NCI-H2227 treated with DMSO at 0.1 percent for 48 hours (cell line): ENCODE measurements at regions not wholly inside any gene's neighbourhood (a gene's known extent, or its start where the extent isn't known, plus 50 kb on each side); places are given as distances from the start of the nearest gene placed in this dataset.

Experiments
- DNase-seq: peaks from one replicate; lab custom pipeline; 2025; lab: John Stamatoyannopoulos, UW

DNA sequence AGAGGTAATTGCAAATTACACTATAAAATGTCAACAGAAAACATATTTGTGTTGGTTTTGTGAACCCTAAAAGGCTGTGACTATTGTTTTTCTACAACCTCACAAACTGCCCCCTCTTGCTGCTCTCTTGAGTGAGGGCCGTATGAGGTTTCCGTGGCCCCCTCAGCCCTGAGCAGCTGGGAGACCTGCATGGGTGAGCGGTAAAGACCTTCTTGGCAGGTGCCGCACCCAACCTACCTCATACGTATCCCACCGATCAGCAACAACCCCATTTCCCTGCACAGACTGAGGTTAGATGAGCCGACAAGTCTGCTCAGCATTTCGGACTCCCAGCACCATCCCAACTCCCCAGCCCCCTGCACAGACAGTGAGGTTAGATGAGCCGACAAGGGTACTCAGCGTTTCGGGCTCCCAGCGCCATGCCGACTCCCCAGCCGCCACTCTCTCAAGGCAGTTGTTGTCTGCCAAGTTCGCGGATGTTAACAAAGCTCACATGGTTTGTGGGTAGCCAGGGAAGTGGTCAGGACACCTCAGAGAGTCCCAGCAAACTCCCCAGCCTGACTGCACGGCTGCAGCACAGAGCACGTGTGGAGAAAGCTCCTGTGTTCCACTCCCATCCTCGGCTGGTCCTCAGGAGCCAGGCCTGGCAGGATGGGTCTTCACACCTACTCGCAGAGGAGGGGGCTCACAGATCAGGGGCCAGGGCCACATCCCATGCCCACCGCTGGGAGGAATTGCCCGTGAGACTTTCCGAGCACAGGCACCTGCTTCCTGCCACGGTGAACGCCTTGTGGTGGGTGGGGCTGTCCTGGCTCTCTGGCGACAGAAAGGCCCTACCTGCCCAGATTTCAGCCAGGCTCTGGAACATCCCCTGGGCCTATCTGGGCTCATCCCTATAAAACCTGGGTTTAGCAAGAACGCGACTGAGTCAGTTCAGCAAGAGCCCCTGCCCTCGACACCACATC, 502.9 kb downstream of the BRD1 start:
- no peak for DNase-seq

DNA sequence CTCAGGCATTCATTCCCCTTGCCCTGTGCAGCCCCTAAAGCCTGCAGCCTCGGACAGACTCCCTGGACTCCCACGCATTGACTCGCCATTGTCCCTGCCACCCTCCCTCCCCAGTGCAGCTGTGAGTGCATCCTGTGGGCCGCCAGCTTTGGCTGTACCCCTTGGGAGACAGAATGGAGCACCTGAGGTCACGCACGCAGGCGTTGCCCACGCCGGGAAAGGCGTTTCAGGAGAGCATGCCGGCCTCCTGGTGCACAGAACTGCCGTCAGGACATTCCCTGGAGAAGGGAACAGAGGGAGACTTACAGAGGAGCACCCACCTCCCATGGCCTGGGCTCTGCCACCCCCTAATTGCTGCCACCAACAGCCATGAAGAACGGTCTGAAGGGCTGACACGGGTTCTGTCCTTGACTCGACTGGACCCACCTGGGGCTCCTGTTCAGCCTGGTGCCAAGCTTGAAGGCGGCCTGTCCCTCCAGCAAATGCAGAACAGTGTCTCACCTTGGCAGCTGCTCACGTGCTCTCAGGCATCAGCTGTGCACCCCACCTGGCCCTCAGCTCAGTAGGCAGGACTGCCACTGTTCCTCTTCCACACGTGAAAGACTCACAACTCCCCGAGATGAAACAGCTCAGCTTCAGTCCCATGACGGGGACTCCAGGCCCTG, 503.8 kb downstream of the BRD1 start:
- no peak for DNase-seq

DNA sequence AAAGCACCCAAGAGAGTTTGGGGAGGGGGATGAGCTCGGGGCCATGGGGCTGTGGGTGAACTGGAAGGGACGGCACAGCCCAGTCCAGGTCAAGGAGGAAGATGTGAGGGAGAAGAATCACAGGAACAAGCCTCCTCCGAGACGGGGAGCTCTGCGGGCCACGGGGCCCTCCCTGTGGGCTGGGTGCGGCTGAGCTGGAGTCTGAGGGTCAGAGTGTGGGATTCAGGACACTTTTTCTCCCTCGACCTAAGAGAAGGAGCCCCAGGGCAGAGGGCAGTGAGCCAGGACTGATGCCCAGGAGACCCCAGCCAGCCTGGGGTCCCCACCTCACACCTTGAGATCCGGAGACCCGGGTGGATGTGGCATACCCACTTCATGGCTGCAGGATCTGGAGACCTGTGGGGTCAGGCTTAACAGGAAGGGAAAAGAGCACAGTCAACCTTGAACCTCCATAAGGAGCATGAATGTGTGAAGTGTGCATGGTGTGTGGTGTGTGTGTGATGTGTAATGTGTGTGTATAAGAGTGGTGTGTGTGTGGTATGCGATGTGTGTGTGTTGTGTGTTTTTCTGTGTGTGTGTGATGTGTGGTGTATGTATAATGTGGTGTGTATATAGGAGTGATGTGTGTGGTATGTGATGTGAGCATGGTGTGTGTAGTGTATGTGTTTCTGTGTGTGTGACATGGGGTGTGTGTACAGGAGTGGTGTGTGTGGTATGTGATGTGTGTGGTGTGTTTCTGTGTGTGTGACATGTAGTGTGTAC, 504.6 kb downstream of the BRD1 start:
- DNase-seq, result no peak

DNA sequence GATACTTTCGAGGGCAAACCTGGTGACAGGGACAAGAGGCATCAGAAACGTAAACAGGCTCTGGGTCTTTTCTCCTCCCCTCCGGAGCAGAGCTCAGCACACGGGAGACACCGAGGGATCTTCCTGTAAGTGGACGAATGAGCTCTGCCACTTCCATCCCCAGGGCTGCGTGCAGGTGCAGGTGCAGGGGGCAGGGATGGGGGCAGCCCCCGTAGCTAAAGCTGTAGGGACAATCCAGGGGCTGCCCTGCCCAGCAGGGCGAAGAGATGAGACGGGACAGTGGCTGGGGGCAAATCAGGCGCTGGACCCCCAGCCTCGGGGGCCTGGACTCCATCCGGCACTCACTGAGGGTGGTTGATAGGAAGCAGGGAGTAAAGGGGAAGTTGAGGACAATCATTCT, 505.4 kb downstream of the BRD1 start:
- no peak for DNase-seq

DNA sequence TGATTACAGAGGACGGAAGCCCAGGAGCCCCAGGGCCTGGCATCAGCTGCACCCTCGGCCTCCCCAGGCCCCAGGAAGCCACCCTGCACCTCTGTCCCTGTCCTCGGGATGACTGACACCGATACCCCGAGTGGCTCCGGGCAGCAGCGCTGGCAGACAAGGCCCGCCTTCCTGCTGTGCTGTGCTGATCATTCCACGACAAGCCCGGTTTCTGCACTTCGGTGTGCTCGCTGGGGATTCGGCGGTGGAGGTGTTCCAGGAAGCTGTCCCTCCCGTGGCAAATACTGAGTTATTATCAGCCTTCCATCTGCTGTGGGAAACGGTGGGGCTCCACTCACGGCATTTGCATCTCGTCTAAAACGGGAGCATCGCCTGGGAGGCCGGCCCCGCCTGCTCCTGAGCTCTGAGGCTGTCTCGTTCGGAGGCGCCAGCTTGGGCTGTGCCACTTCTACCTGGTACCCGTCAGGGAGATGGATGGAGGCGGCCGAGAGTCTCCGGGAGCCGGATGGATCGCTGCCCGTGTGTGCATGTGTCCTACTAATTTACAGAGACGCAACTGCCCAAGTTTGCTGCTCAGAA, 506.1 kb downstream of the BRD1 start:
- no peak for DNase-seq

DNA sequence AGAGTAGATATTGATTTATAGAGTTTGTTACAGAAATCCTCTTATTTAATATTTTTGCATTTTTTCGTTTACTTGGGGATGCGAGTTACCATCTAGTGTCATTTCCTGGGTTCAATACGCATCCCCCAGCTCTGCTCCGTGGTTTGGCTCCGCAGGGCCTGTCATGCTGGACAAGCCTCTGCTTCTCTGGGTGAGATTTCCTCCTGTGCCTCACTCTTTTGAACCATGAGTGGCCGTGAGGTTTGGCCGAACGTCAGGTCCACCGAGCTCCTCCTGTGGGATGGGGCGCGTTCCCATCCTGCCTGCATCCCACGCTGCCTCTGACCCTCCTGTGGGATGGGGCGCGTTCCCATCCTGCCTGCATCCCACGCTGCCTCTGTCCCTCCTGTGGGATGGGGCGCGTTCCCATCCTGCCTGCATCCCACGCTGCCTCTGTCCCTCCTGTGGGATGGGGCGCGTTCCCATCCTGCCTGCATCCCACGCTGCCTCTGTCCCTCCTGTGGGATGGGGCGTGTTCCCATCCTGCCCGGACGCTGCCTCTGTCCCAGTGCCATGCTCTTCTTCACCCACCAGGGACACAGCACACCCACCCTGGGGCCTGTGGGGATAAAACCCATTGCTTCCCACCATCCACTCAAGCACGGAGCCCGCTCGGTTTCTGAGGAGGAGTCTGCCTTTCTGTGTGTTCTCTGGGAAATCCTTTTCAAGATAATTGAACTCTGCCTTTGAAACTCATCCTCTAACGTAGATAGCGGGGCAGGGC, 506.8 kb downstream of the BRD1 start:
- no peak for DNase-seq

DNA sequence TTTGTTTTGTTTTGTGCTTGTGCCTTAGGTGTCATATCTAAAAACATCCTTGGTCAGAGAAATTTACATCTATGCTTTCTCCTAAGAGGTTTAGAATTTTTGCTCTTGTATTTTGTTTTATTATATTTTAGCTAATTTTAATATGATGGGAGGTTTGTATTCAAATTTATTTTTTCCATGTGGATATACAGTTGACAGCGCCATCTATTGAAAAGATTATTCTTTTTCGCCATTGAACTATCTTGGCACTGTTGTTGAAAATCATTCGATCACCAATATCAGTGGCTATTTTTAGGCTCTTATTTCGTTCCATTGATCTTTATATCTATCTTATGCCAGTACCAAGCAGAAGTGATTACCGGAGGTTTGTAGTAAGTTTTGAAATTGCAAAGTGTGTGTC, 510.3 kb downstream of the BRD1 start:
- DNase-seq, result no peak

DNA sequence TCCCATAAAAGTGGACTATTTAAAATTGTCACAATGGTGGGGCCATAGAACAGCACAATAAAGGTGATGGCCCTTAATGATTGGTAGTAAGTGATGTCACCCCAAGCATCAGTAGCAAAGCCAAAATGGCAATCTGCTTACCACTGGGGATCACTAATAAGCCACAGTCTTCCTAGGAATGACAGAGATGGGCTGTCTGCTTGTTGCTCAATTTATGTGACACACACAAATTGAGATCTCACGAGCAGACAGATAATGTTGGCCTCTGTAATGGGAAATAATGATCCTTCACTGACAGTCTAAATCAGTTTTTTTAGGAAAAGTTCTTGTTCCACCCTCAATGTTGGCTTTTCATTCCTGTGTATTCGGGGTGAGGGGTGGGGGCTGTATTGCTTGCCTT, 515.1 kb downstream of the BRD1 start:
- DNase-seq, result no peak

DNA sequence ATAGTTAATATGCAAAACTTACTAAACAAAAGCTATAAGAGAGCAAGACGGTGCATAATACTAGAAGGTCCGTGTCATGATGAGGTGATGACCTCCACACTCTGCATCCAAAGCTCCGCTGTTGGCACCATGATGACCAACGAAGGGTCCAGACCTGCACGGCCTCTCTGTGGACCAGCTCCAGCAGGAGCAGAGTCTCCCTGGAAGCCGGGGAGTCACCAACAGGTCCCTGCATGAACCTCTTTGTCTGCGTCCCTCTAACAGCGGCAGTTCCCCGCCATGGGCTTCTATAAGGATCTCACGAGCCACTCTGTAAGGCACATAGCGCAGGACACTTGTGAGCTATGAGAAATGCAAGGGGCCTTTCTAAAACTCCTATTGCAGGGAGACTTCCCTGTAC, 517.3 kb downstream of the BRD1 start:
- no peak for DNase-seq

DNA sequence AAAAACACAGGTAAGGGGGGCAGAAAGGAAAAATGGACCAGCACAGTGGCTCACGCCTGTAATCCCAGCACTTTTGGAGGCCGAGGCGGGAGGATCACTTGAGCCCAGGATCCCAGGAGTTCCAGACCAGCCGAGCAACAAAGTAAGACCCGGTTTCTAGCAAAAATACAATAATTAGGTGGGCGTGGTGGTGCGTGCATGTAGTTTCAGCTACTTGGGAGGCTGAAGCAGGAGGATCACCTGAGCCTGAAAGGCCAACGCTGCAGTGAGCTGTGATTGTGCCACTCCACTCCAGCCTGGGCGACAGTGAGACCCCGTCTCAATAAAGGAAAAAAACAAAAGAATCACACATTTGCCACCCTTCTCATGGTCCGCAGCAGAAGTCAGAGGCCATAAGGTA, 519.4 kb downstream of the BRD1 start:
- DNase-seq, result no peak

DNA sequence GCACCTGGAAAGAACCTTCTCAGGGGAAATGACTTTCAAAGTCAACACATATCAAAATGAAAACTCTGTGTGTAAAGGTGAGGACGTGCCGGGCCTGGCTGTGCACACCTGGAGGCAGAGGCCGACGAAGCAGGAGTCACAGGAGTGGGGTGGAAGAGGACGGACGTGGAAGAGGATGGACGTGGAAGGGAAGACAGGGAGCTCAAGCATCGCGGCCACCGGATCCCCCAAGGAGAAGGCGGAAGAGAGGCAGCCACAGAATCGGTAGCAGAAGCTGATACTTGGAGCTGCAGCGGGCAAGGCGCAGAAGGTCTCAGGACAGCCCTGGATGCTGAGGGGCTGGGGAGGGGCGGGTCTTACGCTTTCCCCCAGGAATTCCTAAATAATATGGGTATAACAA, 519.8 kb downstream of the BRD1 start:
- DNase-seq, result no peak

DNA sequence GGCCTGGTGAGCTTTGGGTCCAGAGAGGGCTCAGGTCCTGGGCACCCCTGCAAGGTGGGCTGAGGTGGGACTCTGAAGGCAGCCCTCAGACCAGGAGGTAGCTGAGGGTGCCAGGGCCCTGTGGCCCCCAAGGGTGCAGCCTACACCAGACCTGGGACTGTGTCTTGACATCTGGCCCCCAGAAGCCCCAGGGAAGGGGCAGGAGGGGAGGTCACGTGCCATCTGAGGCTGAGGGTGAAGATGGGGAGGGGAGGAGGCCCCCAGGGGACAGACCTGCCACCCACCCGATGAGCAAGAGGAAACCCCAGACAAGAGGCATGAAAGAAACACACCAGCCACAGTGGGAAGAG, 520.2 kb downstream of the BRD1 start:
- no peak for DNase-seq

DNA sequence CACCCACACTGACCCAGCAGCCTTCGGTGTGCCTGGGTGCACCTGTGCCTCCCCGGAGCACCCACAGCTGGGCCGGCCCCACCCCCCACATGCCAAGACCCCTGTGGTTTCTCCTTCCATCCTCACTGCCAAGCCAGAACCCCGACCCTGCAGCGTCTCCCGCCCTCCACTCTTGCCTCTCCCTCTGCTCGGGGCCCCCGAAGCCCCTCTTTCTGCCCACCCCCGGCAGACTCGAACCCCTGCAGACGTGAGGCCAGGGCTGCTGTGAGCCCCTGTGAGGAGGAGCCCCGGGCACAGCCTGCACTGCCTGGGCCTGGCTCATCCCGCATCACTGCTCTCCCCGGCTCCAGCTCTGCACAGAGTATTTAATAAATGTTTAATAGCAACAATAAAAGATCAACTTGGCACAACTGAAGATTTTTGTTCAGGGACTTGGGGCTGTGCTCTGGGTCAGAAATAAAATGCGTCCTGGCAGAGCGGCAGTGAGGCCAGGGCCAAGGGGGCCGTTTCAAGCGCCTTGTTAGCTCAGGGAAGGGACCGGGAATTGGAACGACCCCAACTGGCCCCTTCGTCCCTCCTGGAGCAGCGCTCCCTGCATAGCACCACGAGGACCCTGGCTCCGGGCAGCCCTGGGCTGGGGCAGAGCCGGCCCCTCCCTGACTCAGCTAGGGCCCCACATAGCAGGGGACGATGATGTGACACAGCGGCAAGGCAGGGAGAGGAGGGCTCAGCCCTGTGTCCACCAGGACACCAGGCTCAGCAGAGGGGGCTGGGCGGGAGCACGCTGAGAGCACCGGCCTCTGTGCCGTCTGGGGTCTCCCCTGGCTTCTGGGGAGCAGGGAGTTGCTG, 520.8 kb downstream of the BRD1 start:
- no peak for DNase-seq

DNA sequence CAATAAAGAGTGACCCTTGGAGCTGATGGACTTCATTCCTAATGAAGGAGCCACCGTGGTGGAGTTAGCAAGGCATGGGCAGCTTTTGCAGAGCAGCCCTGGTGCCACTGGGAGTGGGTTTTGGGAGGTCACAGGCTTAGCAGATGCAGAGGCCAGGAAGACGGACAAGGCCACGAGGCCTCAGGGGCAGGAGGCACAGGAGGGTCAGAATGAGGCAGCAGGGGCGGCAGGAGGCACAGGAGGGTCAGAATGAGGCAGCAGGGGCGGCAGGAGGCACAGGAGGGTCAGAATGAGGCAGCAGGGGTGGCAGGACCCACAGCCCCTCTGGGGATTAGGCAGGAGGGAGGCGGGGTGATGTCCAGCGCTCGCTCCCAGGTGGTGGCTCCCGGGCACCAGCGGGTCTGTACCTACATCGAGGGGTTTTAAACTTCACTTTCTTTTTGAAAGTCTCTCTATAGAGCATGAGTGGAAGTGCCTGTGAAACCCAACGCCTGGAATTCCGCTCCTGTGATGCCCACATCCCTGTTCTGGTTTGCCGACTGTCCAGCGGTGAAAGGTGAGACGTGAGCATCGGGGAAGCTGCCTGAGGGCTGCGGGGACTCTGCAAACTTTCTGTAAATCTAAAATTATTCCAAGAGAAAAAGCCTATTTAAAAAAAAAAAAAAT, 521.6 kb downstream of the BRD1 start:
- DNase-seq, result no peak

DNA sequence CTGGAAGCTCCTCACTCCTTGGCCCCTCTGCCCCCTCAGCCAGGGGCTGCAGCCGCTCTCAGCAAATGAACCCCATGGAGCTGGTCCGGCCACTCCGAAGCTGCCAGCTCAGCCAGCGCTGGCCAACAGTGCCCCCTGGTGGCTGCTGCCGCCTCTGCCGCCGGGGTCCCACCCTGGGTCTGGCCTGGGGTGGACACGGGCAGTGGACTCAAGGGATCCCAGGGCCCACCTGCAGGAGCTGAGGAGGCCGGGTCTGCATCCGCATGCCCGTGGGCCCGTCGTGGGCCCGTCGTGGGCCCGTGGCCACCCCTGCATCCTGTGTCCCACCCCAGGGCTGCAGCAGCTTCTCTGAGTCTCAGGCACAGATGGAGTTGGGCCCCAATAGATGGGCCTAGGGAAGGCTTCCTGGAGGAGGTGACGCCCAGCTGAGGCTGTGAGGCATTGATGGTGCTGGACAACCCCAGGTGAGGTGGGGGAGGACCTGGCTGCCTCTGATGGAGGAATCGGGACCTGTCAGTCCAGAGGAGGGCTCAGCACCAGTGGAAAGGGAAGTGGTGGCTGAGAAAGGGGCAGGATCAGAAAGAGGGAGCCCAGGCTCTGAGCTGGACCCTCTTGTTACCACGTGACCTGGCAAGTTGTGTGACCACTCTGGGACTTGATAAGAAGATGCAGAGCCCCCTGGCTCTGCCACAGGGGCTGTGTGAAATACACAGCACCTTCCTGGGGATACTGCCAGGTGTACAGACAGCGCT, 522.3 kb downstream of the BRD1 start:
- no peak for DNase-seq

DNA sequence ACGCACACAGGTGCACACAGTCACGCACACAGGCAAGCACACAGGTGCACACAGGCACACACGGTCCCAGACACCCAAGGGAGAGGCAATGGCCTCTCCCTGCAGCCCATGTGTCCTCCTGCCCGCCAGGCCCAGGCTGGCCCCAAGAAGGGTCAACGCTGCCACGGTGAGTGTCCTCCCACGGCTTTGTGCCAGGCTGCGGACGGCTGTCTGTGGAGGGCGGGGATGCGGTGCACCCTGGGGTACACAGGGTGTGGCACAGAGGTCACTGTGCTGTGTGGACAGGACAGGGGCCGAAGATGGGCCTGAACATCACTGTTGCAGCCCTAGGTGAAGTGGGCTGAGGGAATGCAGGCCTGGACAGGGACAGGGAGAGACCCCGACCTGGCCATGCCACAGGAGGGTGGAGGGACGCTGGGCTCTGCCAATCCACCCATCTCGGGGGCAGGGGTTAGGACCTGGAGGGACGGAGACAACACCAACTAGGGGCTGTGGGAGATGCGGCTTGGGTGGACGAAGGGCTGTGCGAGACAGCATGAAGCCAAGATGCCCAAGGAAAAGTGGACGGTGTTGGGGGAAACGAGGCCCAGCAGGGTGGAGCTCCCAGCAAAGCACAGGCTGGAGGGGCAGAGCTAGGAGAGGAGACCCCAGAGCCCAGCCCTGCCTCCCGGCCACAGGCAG, 523.8 kb downstream of the BRD1 start:
- no peak for DNase-seq

DNA sequence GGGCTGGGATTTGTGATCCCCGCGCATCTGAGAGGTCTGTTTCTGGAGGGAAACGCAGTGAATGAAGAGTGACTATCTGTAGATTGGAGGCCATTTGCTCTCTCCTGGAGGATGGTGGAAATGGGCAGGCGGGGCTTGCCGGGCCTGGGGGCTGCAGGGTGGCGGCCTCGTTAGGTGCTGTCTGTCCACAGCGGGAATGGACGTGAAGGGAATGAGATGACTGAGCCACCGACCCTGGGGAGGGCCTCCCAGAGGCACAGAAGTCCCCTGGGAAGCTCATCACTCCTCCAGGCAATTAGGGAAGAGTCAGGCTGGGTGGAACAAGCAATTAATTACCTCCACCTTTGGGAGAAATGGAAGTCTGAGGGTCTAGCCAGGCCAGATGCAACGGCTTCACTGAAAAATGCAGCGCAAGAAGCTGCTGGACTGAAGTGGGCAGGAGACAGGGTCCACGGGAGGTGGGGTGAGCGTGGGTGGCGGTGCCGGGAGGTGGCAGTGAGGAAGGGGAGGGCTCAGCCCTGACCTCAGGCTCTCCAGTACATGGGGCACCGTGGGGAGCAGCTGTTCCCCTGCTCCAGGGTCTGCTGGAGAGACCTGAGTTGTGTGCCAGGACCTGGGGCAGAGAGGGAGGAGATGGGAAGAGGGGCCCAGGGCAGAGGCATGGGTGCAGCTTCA, 524.5 kb downstream of the BRD1 start:
- no peak for DNase-seq

DNA sequence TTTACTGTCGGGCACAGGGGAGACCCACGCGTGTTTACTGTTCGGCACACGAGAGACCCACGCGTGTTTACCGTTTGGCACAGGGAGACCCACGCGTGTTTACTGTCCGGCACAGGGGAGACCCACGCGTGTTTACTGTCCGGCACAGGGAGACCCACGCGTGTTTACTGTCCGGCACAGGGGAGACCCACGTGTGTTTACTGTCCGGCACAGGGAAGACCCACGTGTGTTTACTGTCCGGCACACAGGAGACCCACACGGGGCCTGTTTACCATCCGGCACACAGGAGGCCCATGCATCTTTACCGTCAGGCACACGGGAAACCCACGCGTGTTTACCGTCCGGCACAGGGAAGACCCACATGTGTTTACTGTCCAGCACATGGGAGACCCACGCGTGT, 525.1 kb downstream of the BRD1 start:
- DNase-seq, result no peak

DNA sequence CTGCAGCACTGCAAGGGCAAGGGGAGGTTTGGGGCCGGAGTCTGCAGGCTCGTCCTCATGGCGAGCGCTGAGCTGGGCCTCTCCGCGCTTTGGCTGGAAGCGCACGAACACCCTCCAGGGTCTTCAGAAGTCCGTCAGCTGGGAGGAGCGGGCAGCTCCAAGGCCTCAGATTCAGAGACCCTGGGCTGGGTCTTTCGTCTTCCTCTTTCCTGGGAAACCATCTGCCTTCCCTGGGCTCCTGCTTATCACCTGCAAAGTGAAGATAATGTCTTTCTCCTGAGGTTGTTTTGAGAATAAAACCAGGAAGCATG, 525.6 kb downstream of the BRD1 start:
- DNase-seq, result no peak
